GM12878 (cell line): ENCODE measurements at regions not wholly inside any gene's neighbourhood (a gene's known extent, or its start where the extent isn't known, plus 50 kb on each side); places are given as distances from the start of the nearest gene placed in this dataset.
"Not testable (repeated sequence)": the region's sequence is repeated elsewhere in the genome, so short reads cannot be mapped to it uniquely, and the experiment has no call there.

Experiments used
- ATAC-seq: fragments of 200-7000 bp; cut with Tn5 transposase; 3 replicates; pipeline ENCODE4 v1.9.1; 2020; ENCODE audit warnings: mild to moderate bottlenecking, moderate library complexity
- BruUV-seq: library from RNA; stranded (reverse); fragments of 400-500 nt; replicated peaks from 2 replicates; lab custom pipeline; 2021; lab: Mats Ljungman, UMichigan
- CTCF ChIA-PET: fragments of 300-600 bp; sonication (Branson Sonifier 250); formaldehyde crosslinking; extraction: SDS; loops from one replicate; lab custom pipeline; 2021; ENCODE audit warnings: inconsistent platforms; lab: Yijun Ruan, JAX
- POLR2A ChIA-PET: fragments of 350-600 bp; formaldehyde crosslinking; extraction: SDS; loops from one replicate; lab custom pipeline; 2021; ENCODE audit warnings: inconsistent platforms; lab: Charles Lee
- RAD21 ChIA-PET: fragments of 300-600 bp; sonication (Branson Sonifier 250); formaldehyde crosslinking; loops from one replicate; lab custom pipeline; 2023; ENCODE audit warnings: antibody characterized with exemption; ENCODE audit not compliant: unreplicated experiment; lab: Charles Lee
- SMC1A ChIA-PET: fragments of 300-600 bp; sonication (Branson Sonifier 250); formaldehyde crosslinking; loops from one replicate; lab custom pipeline; 2023; ENCODE audit not compliant: unreplicated experiment, uncharacterized antibody; lab: Charles Lee
- DNase-seq: peaks from one replicate; pipeline ENCODE4 v3.0.0-alpha.2; 2011; ENCODE audit warnings: low read depth, low spot score
- FAIRE-seq: peaks from 3 replicates; lab custom pipeline; 2011; peaks lifted over from hg19 to GRCh38; lab: Jason Lieb, UNC
- H2AFZ ChIP-seq: 2 replicates; pipeline ENCODE4 v1.6.0; 2011; ENCODE audit warnings: low read depth, low read length, control low read depth; ENCODE audit not compliant: control insufficient read depth
- H3K27ac ChIP-seq: 2 replicates; pipeline ENCODE4 v1.5.1; 2011; ENCODE audit warnings: control low read depth; ENCODE audit not compliant: control insufficient read depth, insufficient read depth
- H3K27me3 ChIP-seq, 2 experiments: replicated peaks in 1 of 2; 2 replicates each; pipeline versions ENCODE4 v1.6.0 to v1.6.1; 2011; ENCODE audit warnings: low read length in 1 of 2; ENCODE audit not compliant: control insufficient read depth in 2 of 2, insufficient read depth in 2 of 2
- H3K36me3 ChIP-seq, 2 experiments: 2 replicates each; pipeline ENCODE4 v1.5.1; 2011; ENCODE audit warnings: low read length in 1 of 2; ENCODE audit not compliant: control insufficient read depth in 2 of 2, insufficient read depth in 2 of 2
- H3K4me1 ChIP-seq: 2 replicates; pipeline ENCODE4 v1.6.1; 2011; ENCODE audit warnings: mild to moderate bottlenecking, low read length, moderate library complexity, mixed read lengths; ENCODE audit not compliant: control insufficient read depth, insufficient read depth
- H3K4me2 ChIP-seq: 2 replicates; pipeline ENCODE4 v1.6.0; 2011; ENCODE audit warnings: control low read depth; ENCODE audit not compliant: control insufficient read depth, insufficient read depth
- H3K4me3 ChIP-seq: fragments of 200-600 bp; sonication (generic); 2 replicates; pipeline ENCODE4 v1.5.1; 2016
- H3K79me2 ChIP-seq: 2 replicates; pipeline ENCODE4 v1.6.0; 2011; ENCODE audit warnings: low read length; ENCODE audit not compliant: control insufficient read depth, insufficient read depth
- H3K9ac ChIP-seq: 2 replicates; pipeline ENCODE4 v1.8.0; 2011; ENCODE audit warnings: low read length, control low read depth, mixed read lengths; ENCODE audit not compliant: control insufficient read depth, insufficient read depth
- H3K9me3 ChIP-seq: replicated peaks from 3 replicates; pipeline ENCODE4 v1.5.1; 2011; ENCODE audit warnings: mild to moderate bottlenecking, low read length; ENCODE audit not compliant: control insufficient read depth, insufficient read depth
- H4K20me1 ChIP-seq: 2 replicates; pipeline ENCODE4 v1.6.0; 2011; ENCODE audit not compliant: control insufficient read depth, insufficient read depth
- CBFB ChIP-seq: IDR thresholded peaks from 2 replicates; pipeline ENCODE4 v1.6.1; 2016; ENCODE audit warnings: antibody characterized with exemption, low read depth
- LARP7 ChIP-seq: fragments of 450-650 bp; IDR thresholded peaks from 2 replicates; pipeline ENCODE4 v1.6.1; 2017; ENCODE audit warnings: mild to moderate bottlenecking
- NFIC ChIP-seq: IDR thresholded peaks from 2 replicates; pipeline ENCODE4 v1.6.1; 2012; ENCODE audit warnings: low read depth, mild to moderate bottlenecking, inconsistent platforms, low read length, moderate library complexity
- PAX8 ChIP-seq: fragments of 450-650 bp; IDR thresholded peaks from 2 replicates; pipeline ENCODE4 v1.6.1; 2017; ENCODE audit warnings: mild to moderate bottlenecking, moderate library complexity
- SIX5 ChIP-seq: IDR thresholded peaks from 2 replicates; pipeline ENCODE4 v1.6.1; 2011; ENCODE audit warnings: mild to moderate bottlenecking, low read depth, low read length, moderate library complexity; ENCODE audit not compliant: severe bottlenecking
- SMAD1 ChIP-seq: fragments of 450-650 bp; IDR thresholded peaks from 2 replicates; pipeline ENCODE4 v1.6.1; 2018; ENCODE audit warnings: mild to moderate bottlenecking, low read depth; ENCODE audit not compliant: partially characterized antibody
- SPI1 ChIP-seq: IDR thresholded peaks from 2 replicates; pipeline ENCODE4 v1.6.1; 2011; ENCODE audit warnings: low read depth, mild to moderate bottlenecking, low read length, moderate library complexity, borderline replicate concordance; ENCODE audit not compliant: insufficient read depth
- WGBS: methylation state at CpG from one replicate; pipeline ENCODE4 v1.1.6; 2016; ENCODE audit warnings: low lambda C conversion rate; ENCODE audit not compliant: insufficient replicate concordance, insufficient coverage; ENCODE audit errors: missing lambda C conversion rate; 5-methylcytosine and 5-hydroxymethylcytosine counted together
- in situ Hi-C: fragments of 300-500 bp; cut with MboI; formaldehyde crosslinking; loops from 9 replicates; pipeline ENCODE4 v1.14.3; 2018; ENCODE audit warnings: mixed read lengths
- intact Hi-C: fragments of 100-400 bp; cut with micrococcal nuclease; formaldehyde crosslinking; loops from one replicate; pipeline ENCODE4 v1.14.2; 2022; ENCODE audit not compliant: unreplicated experiment
- TF ChIP-seq, protein P1 (sequence below): fragments of 450-650 bp; IDR thresholded peaks from 2 replicates; pipeline ENCODE4 v1.6.1; 2014; ENCODE audit warnings: mild to moderate bottlenecking
- TF ChIP-seq, protein P2 (sequence below): fragments of 150-350 bp; IDR thresholded peaks from 2 replicates; pipeline ENCODE4 v1.6.1; 2016; ENCODE audit warnings: low read depth, low read length

DNA sequence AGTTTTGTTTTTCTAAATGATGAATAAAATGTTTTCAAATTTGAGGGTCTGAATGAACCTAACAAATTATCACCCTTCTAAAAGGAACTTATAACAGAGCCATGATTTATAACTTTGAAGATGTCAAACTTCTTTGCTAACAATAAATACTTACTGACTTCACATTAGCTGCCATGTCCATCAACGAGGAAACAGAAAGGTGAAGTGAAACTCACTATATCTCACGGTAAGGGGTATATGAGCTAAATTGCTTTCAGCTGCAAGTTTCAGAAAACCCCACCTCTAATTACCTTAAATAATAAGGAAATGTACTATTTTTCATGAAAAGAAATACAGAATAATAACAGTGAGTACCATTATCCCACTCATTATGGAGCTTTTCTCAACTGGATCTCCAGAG, 350.8 kb upstream of the NT5C1B start (continued):
- TF ChIP-seq CBFB = no peak
- TF ChIP-seq SPI1 = peak; percentile 83; the same call in 1 of the 2 replicates
- no peak for TF ChIP-seq SIX5
- TF ChIP-seq SMAD1 = no peak
- peak; percentile 39; the same call in 1 of the 2 replicates for TF ChIP-seq NFIC

DNA sequence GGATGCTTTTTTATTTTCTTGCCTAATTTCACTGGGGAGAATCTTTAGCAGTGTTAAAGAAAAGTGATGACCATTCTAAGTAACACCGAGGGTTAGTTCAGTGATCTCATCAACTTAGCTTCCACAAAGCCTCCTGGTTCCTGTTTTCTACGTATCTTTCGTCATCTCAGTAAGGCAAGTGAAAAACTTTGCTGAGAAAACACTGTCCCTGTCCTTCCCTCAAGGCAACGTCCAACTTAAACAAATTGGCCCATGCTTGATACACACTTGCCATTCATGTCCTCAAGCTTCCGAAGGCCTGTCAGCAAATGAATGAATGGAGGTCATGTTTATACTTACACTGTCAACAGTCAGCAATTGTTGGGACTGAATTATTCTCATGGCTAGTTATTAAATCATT, 350.4 kb upstream of the NT5C1B start:
- peak; percentile 78 for FAIRE-seq
- H3K4me1 ChIP-seq, H2AFZ ChIP-seq, SMC1A ChIA-PET, H3K27me3 ChIP-seq, H3K79me2 ChIP-seq, BruUV-seq, H3K4me3 ChIP-seq, in situ Hi-C loops, H3K27ac ChIP-seq, H4K20me1 ChIP-seq, H3K9ac ChIP-seq, H3K9me3 ChIP-seq, RAD21 ChIA-PET, POLR2A ChIA-PET, DNase-seq, H3K36me3 ChIP-seq: not testable (repeated sequence)
- intact Hi-C loops = loop anchor here (5.0 kb wide), 1 partner anchor 108 kb away; no protein-coding TSS in a partner anchor
- peak; percentile 83 for ATAC-seq
- 26% methylated on average over 2 of the region's 5 CpGs for WGBS
- H3K4me2 ChIP-seq = peak overlapping the region; percentile 25; the same call in 1 of the 2 replicates
- CTCF ChIA-PET = interaction anchor here (0.6 kb wide), 1 partner anchor 20 kb away, joined by 3 read pairs; no protein-coding TSS in a partner anchor

DNA sequence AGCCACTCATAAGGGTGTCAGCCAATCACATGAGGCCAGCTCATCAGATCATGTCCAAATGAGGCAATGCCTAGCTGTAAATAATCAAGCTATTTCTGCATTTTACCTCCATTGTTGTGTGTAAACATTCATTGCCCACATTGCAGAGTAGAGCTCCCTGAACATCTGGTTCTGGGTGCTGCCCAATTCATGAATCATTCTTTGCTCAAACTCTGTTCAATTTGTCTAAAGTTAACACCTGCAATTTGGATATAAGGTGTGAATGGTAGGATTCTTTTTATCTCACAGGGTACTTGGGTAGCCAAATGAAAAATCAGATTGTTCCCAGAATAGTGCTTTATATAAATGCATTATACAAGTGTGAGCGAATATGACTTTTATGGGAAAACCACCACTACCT, 345.5 kb upstream of the NT5C1B start:
- no peaks in the 10 kb centered on the region for H4K20me1 ChIP-seq
- in situ Hi-C loops (no loop called here), intact Hi-C loops (no loop called here)
- ChIA-PET POLR2A (no interaction called here), CTCF (no interaction called here), SMC1A (no interaction called here), RAD21 (no interaction called here)
- H3K27me3 ChIP-seq = no peaks in the 10 kb centered on the region
- H3K4me2 ChIP-seq = no peak overlapping the region
- 0% methylated on average over 1 of the region's 1 CpG for WGBS
- H3K36me3 ChIP-seq = no peaks in the 10 kb centered on the region
- H2AFZ ChIP-seq = no peak overlapping the region
- TF ChIP-seq, protein P1, sequence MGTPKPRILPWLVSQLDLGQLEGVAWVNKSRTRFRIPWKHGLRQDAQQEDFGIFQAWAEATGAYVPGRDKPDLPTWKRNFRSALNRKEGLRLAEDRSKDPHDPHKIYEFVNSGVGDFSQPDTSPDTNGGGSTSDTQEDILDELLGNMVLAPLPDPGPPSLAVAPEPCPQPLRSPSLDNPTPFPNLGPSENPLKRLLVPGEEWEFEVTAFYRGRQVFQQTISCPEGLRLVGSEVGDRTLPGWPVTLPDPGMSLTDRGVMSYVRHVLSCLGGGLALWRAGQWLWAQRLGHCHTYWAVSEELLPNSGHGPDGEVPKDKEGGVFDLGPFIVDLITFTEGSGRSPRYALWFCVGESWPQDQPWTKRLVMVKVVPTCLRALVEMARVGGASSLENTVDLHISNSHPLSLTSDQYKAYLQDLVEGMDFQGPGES = no peak
- TF ChIP-seq, protein P2, sequence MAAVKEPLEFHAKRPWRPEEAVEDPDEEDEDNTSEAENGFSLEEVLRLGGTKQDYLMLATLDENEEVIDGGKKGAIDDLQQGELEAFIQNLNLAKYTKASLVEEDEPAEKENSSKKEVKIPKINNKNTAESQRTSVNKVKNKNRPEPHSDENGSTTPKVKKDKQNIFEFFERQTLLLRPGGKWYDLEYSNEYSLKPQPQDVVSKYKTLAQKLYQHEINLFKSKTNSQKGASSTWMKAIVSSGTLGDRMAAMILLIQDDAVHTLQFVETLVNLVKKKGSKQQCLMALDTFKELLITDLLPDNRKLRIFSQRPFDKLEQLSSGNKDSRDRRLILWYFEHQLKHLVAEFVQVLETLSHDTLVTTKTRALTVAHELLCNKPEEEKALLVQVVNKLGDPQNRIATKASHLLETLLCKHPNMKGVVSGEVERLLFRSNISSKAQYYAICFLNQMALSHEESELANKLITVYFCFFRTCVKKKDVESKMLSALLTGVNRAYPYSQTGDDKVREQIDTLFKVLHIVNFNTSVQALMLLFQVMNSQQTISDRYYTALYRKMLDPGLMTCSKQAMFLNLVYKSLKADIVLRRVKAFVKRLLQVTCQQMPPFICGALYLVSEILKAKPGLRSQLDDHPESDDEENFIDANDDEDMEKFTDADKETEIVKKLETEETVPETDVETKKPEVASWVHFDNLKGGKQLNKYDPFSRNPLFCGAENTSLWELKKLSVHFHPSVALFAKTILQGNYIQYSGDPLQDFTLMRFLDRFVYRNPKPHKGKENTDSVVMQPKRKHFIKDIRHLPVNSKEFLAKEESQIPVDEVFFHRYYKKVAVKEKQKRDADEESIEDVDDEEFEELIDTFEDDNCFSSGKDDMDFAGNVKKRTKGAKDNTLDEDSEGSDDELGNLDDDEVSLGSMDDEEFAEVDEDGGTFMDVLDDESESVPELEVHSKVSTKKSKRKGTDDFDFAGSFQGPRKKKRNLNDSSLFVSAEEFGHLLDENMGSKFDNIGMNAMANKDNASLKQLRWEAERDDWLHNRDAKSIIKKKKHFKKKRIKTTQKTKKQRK = no peak
- no peak for TF ChIP-seq LARP7
- TF ChIP-seq PAX8 = no peak
- H3K9me3 ChIP-seq = no peaks in the 10 kb centered on the region
- DNase-seq (no peak), FAIRE-seq (no peak), ATAC-seq (no peak)
- no peak overlapping the region for H3K4me3 ChIP-seq
- H3K27ac ChIP-seq = no peak overlapping the region
- no peak overlapping the region for H3K9ac ChIP-seq
- 0 out of 2 replicates have a peak, but pooled peaks cover under 1% of the 10 kb centered on the region for H3K4me1 ChIP-seq
- BruUV-seq = no TSS peak
- H3K79me2 ChIP-seq = no peaks in the 10 kb centered on the region
